ENCODE measurements at regions not wholly inside any gene's neighbourhood (a gene's known extent, or its start where the extent isn't known, plus 50 kb on each side); places are given as distances from the start of the nearest gene placed in this dataset.

GRCh38 chr3:106014971-106015370 lies 146.2 kb upstream of the CBLB start:
- TF ChIP-seq, protein P1, sequence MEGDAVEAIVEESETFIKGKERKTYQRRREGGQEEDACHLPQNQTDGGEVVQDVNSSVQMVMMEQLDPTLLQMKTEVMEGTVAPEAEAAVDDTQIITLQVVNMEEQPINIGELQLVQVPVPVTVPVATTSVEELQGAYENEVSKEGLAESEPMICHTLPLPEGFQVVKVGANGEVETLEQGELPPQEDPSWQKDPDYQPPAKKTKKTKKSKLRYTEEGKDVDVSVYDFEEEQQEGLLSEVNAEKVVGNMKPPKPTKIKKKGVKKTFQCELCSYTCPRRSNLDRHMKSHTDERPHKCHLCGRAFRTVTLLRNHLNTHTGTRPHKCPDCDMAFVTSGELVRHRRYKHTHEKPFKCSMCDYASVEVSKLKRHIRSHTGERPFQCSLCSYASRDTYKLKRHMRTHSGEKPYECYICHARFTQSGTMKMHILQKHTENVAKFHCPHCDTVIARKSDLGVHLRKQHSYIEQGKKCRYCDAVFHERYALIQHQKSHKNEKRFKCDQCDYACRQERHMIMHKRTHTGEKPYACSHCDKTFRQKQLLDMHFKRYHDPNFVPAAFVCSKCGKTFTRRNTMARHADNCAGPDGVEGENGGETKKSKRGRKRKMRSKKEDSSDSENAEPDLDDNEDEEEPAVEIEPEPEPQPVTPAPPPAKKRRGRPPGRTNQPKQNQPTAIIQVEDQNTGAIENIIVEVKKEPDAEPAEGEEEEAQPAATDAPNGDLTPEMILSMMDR (IDR thresholded peaks at IDR 0.05; ENCODE audit: poor library complexity), result no peak
- TF ChIP-seq EZH2 (IDR thresholded peaks at IDR 0.05; ENCODE audit: borderline replicate concordance), result no peak
